H1 (cell line): ENCODE measurements at regions not wholly inside any gene's neighbourhood (a gene's known extent, or its start where the extent isn't known, plus 50 kb on each side); places are given as distances from the start of the nearest gene placed in this dataset.

Experiments
- ASH2L ChIP-seq: fragments of 200-600, 300-600 bp; sonication (generic); IDR thresholded peaks from one replicate; pipeline ENCODE4 v1.7.1; 2017; ENCODE audit warnings: low read length
- CBX5 ChIP-seq: fragments of 300-800, 300-1000 bp; sonication (generic); IDR thresholded peaks from 2 replicates; pipeline ENCODE4 v1.7.1; 2016; ENCODE audit warnings: antibody characterized with exemption, low read length, low read depth
- CTCF ChIP-seq, 3 experiments: IDR thresholded peaks; 1 replicate in 2 of 3; 2 replicates in 1 of 3; pipeline versions ENCODE4 v1.5.1 to v1.6.1; 2011; ENCODE audit warnings: low read length in 3 of 3, mild to moderate bottlenecking in 3 of 3, inconsistent platforms in 2 of 3, low read depth in 1 of 3, moderate library complexity in 1 of 3; ENCODE audit not compliant: insufficient read depth in 1 of 3; ENCODE audit errors: control extremely low read depth in 1 of 3
- EP300 ChIP-seq, 2 experiments: IDR thresholded peaks; 1 replicate in 1 of 2; 2 replicates in 1 of 2; pipeline ENCODE4 v1.6.1; 2011 to 2012; ENCODE audit warnings: low read depth in 2 of 2, low read length in 2 of 2, mild to moderate bottlenecking in 2 of 2, borderline replicate concordance in 1 of 2, inconsistent platforms in 1 of 2, moderate library complexity in 1 of 2
- MAX ChIP-seq: IDR thresholded peaks from 2 replicates; pipeline ENCODE4 v1.6.1; 2012; ENCODE audit warnings: inconsistent platforms
- NRF1 ChIP-seq: IDR thresholded peaks from 2 replicates; pipeline ENCODE4 v1.6.1; 2011; ENCODE audit warnings: mild to moderate bottlenecking, low read depth, low read length, improper control_type of control experiment
- POLR2A ChIP-seq, 2 experiments: IDR thresholded peaks; 1 replicate in 1 of 2; 2 replicates in 1 of 2; pipeline ENCODE4 v1.6.1; 2011; ENCODE audit warnings: low read depth in 2 of 2, low read length in 2 of 2, mild to moderate bottlenecking in 2 of 2; ENCODE audit errors: control extremely low read depth in 1 of 2
- TCF12 ChIP-seq: IDR thresholded peaks from 2 replicates; pipeline ENCODE4 v1.6.1; 2011; ENCODE audit warnings: low read depth, mild to moderate bottlenecking, low read length
- USF2 ChIP-seq: IDR thresholded peaks from 2 replicates; pipeline ENCODE4 v1.6.1; 2011; ENCODE audit warnings: low read length, improper control_type of control experiment
- YY1 ChIP-seq: IDR thresholded peaks from 2 replicates; pipeline ENCODE4 v1.6.1; 2011; ENCODE audit warnings: low read depth, mild to moderate bottlenecking, low read length
- ZNF274 ChIP-seq: IDR thresholded peaks from 2 replicates; pipeline ENCODE4 v1.7.0; 2012; ENCODE audit warnings: low read length, borderline replicate concordance; ENCODE audit errors: extremely low read depth

- no peak for TF ChIP-seq TCF12
- TF ChIP-seq EP300 (IDR thresholded peaks at IDR 0.05; ENCODE audit: borderline replicate concordance in 1 of 2, low read depth in 2 of 2, low read length in 2 of 2): no peak
- no peak for TF ChIP-seq CBX5
- no peak for TF ChIP-seq CTCF (IDR thresholded peaks at IDR 0.05; ENCODE audit: control extremely low read depth in 1 of 3, insufficient read depth in 1 of 3, low read depth in 1 of 3, low read length in 3 of 3)
- no peak for TF ChIP-seq POLR2A (IDR thresholded peaks at IDR 0.05; ENCODE audit: control extremely low read depth in 1 of 2, low read depth in 2 of 2, low read length in 2 of 2)
- TF ChIP-seq MAX: no peak
- TF ChIP-seq NRF1: no peak
- no peak for TF ChIP-seq USF2
- no peak for TF ChIP-seq ASH2L
- no peak for TF ChIP-seq ZNF274
- no peak for TF ChIP-seq YY1
Measured at GRCh38 chr6:105545947-105546731, 143.3 kb upstream of the PREP start.
